Spinal cord (tissue), 9 donors: ENCODE measurements at regions not wholly inside any gene's neighbourhood (a gene's known extent, or its start where the extent isn't known, plus 50 kb on each side); places are given as distances from the start of the nearest gene placed in this dataset.
"Not testable (repeated sequence)": the region's sequence is repeated elsewhere in the genome, so short reads cannot be mapped to it uniquely, and the experiment has no call there.

Source experiments
- DNase-seq, 6 donors: peaks; one replicate each; pipeline versions ENCODE4 v3.0.0 to v3.0.0-alpha.2; 2013 to 2015; ENCODE audit warnings: low spot score in 6 of 6, low read depth in 4 of 6
- H3K27ac ChIP-seq: one replicate; pipeline ENCODE4 v1.5.1; 2013; ENCODE audit warnings: low read depth, low read length, control low read depth
- H3K27me3 ChIP-seq: one replicate; pipeline ENCODE4 v1.6.1; 2013; ENCODE audit warnings: low read length; ENCODE audit not compliant: control insufficient read depth, insufficient read depth
- H3K36me3 ChIP-seq: one replicate; pipeline ENCODE4 v1.6.1; 2013; ENCODE audit warnings: low read length; ENCODE audit not compliant: control insufficient read depth, insufficient read depth
- H3K4me1 ChIP-seq: one replicate; pipeline ENCODE4 v1.6.1; 2013; ENCODE audit warnings: low read length; ENCODE audit not compliant: control insufficient read depth, insufficient read depth
- H3K4me3 ChIP-seq: one replicate; pipeline ENCODE4 v1.5.1; 2013; ENCODE audit warnings: low read depth, low read length, control low read depth
- H3K9me3 ChIP-seq: one replicate; pipeline ENCODE4 v1.6.1; 2013; ENCODE audit warnings: low read length; ENCODE audit not compliant: control insufficient read depth, insufficient read depth
- WGBS: methylation state at CpG from one replicate; pipeline ENCODE4 v1.1.5; 2013; ENCODE audit warnings: missing lambda C conversion rate; ENCODE audit not compliant: insufficient coverage; 5-methylcytosine and 5-hydroxymethylcytosine counted together
- donor health status: healthy.

- H3K4me1 ChIP-seq, result no peaks in the 10 kb centered on the region
- WGBS, result 80% methylated on average over 3 of the region's 6 CpGs
- H3K9me3 ChIP-seq, result no peaks in the 10 kb centered on the region
- no peak overlapping the region for H3K4me3 ChIP-seq
- H3K27ac ChIP-seq, result no peak overlapping the region
- no peaks in the 10 kb centered on the region for H3K36me3 ChIP-seq
- DNase-seq, result no peak
- no peaks in the 10 kb centered on the region for H3K27me3 ChIP-seq
Measured at GRCh38 chr5:32942225-32942989, 231.3 kb downstream of the NPR3 start.

GRCh38 chr5:32949286-32949970, 238.3 kb downstream of the NPR3 start:
- Histone ChIP-seq H3K27me3 (no peaks in the 10 kb centered on the region), H3K4me1 (no peaks in the 10 kb centered on the region), H3K9me3 (no peaks in the 10 kb centered on the region), H3K27ac (no peak overlapping the region), H3K4me3 (no peak overlapping the region), H3K36me3 (no peaks in the 10 kb centered on the region)
- peak in 1 of 6 donors; percentile 65 for DNase-seq
- WGBS, result no CpG with 5 or more reads among the region's 6 CpGs

GRCh38 chr5:32951003-32951402, 239.9 kb downstream of the NPR3 start:
- no peak overlapping the region for H3K27ac ChIP-seq
- H3K27me3 ChIP-seq, result no peaks in the 10 kb centered on the region
- H3K4me3 ChIP-seq, result no peak overlapping the region
- DNase-seq, result no peak
- no peaks in the 10 kb centered on the region for H3K4me1 ChIP-seq
- H3K36me3 ChIP-seq, result no peaks in the 10 kb centered on the region
- H3K9me3 ChIP-seq, result no peaks in the 10 kb centered on the region

GRCh38 chr5:32951878-32952277, 240.8 kb downstream of the NPR3 start:
- no peaks in the 10 kb centered on the region for H3K4me1 ChIP-seq
- no peaks in the 10 kb centered on the region for H3K9me3 ChIP-seq
- H3K36me3 ChIP-seq, result no peaks in the 10 kb centered on the region
- H3K4me3 ChIP-seq, result no peak overlapping the region
- DNase-seq, result no peak
- H3K27me3 ChIP-seq, result no peaks in the 10 kb centered on the region
- H3K27ac ChIP-seq, result no peak overlapping the region
- WGBS, result no CpG with 5 or more reads among the region's 2 CpGs

- not testable (repeated sequence) for H3K27ac ChIP-seq
- 20% methylated on average over 1 of the region's 2 CpGs for WGBS
Measured at GRCh38 chr5:32952421-32952820, 241.3 kb downstream of the NPR3 start.

GRCh38 chr5:32953694-32954093, 242.6 kb downstream of the NPR3 start:
- DNase-seq, result no peak
- Histone ChIP-seq H3K36me3 (no peaks in the 10 kb centered on the region), H3K27me3 (no peaks in the 10 kb centered on the region), H3K4me3 (no peak overlapping the region), H3K4me1 (no peaks in the 10 kb centered on the region), H3K9me3 (no peaks in the 10 kb centered on the region), H3K27ac (no peak overlapping the region)
- WGBS, result 0% methylated on average over 1 of the region's 1 CpG

More at GRCh38 chr5:32952421-32952820, 241.3 kb downstream of the NPR3 start:
- not testable (repeated sequence) for H3K9me3 ChIP-seq, H3K36me3 ChIP-seq, DNase-seq, H3K4me1 ChIP-seq, H3K4me3 ChIP-seq, H3K27me3 ChIP-seq

GRCh38 chr5:32955814-32956213, 244.7 kb downstream of the NPR3 start:
- H3K9me3 ChIP-seq, result no peaks in the 10 kb centered on the region
- H3K4me1 ChIP-seq, result no peaks in the 10 kb centered on the region
- H3K36me3 ChIP-seq, result no peaks in the 10 kb centered on the region
- no CpG with 5 or more reads among the region's 1 CpG for WGBS
- no peak overlapping the region for H3K27ac ChIP-seq
- DNase-seq, result no peak
- H3K4me3 ChIP-seq, result no peak overlapping the region
- H3K27me3 ChIP-seq, result no peaks in the 10 kb centered on the region

- no peak for DNase-seq
- no peak overlapping the region for H3K4me3 ChIP-seq
- no peaks in the 10 kb centered on the region for H3K4me1 ChIP-seq
- no peaks in the 10 kb centered on the region for H3K36me3 ChIP-seq
- no peak overlapping the region for H3K27ac ChIP-seq
- H3K27me3 ChIP-seq, result no peaks in the 10 kb centered on the region
- H3K9me3 ChIP-seq, result no peaks in the 10 kb centered on the region
- WGBS, result 88% methylated on average over 1 of the region's 2 CpGs
Measured at GRCh38 chr5:32960340-32961058, 249.4 kb downstream of the NPR3 start.

GRCh38 chr5:32961059-32961415, 249.9 kb downstream of the NPR3 start:
- no CpG with 5 or more reads among the region's 1 CpG for WGBS
- Histone ChIP-seq H3K27me3 (no peaks in the 10 kb centered on the region), H3K4me1 (no peaks in the 10 kb centered on the region), H3K36me3 (no peaks in the 10 kb centered on the region), H3K27ac (no peak overlapping the region), H3K4me3 (no peak overlapping the region), H3K9me3 (no peaks in the 10 kb centered on the region)
- DNase-seq, result no peak
